GM19099 (cell line): ENCODE measurements at regions not wholly inside any gene's neighbourhood (a gene's known extent, or its start where the extent isn't known, plus 50 kb on each side); places are given as distances from the start of the nearest gene placed in this dataset.

ENCODE experiments used
- POLR2A ChIP-seq: IDR thresholded peaks from 3 replicates; pipeline ENCODE4 v1.6.1; 2011; ENCODE audit warnings: low read depth; ENCODE audit not compliant: insufficient read length; ENCODE audit errors: extremely low read depth

DNA sequence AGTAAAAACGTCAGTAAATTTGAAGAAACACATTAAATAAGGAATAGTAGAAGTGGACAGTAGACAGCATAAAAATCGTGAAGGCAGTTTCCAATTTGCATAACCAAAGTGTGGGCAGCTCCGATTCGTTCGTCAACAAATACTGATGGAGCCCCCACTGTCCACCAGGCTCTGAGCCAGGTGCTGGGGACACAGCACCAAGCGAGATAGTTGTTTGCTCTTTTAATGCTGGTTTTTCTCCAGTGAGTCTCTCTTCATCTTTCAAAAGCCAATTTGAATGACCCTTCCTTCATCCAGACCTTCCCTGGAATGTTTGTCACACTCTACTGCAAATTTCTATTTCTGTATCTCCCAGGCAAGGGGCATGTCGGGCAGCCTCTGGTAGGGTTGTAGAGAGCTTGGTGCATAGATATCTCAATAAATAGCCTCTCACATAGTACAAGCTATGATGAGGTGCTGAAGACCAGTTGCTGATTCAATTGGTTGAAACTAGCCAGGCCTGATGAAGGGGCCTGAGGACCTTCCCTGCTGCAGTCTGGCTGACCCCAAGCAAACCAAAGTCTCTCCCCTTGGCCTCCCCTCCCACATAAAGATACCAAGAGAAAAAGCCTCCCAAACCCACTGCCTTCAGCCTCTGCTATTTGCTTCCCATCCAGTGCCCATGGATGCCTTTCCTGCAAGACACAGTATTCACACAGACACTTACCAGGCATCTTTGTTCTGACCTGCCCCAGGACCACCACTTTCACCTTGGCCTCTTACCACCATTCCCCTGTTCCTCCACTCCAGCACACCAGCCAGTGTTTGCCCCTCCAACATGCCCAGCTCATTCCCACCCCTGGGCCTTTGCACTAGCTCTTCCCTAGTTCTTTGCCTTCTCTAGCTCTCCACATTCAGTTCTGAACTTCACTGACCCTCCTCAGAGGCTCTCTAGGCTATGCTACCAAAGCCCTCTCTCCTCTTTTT is 125.2 kb downstream of the CEBPB start:
- no peak for TF ChIP-seq POLR2A

DNA sequence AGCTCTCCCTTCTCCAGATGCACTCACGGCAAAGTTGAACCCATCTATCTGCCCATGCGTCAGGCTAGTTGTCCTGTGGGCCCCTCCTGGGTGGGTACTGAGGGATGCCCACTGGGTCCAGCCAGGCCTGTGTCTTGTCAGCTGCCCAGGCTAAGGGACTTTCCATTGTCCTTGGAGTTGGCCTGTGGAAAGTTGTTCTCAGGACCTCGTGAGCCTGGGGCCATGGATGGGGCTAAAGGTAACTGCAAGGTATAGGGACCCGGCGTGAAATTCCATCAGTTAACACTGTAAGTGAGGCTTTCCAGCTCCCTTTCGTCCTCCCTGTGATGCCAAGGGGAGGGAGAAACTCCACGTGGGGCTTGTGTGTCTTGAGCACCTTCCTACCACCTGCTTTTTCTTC is 126.5 kb downstream of the CEBPB start:
- TF ChIP-seq POLR2A = no peak

DNA sequence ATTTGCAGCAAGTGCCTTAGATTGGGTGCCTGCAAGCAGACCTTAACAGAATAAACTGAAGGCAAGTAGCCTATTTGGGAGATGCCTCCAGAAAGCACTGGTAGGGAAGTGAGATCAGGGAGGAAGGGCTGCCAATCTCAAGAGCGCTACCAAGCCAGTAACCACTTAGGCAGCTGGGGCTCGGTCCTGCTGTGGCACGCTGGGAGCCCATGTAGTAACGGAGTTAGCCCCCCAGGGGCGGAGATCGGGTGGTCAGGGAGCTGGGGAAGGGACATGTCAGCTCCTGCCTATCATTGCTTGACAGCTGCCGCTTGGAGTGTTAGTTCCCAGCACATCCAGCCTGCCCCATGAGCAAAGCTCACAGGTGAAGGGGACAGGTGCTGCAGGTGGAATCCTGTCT is 127.0 kb downstream of the CEBPB start:
- TF ChIP-seq POLR2A = no peak

DNA sequence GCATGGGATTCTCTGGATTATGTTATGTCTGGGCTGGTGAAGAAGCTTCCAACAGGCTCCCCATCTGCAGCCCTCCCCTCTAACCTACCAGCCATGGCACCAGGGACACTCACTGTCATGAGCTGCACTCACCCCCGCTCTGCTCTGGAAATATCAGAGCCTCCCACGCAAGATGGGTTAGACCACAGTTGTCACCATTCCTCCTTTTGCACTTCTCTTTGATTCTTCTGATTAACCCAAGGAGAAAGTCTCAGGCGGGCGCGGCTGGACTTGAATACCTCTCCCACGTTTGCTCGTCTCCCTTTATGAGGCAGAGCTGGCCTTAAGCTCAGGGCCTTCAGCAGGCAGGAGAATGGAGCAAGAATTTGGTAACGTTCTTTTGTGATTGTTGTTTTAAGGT is 128.1 kb downstream of the CEBPB start:
- TF ChIP-seq POLR2A = no peak

DNA sequence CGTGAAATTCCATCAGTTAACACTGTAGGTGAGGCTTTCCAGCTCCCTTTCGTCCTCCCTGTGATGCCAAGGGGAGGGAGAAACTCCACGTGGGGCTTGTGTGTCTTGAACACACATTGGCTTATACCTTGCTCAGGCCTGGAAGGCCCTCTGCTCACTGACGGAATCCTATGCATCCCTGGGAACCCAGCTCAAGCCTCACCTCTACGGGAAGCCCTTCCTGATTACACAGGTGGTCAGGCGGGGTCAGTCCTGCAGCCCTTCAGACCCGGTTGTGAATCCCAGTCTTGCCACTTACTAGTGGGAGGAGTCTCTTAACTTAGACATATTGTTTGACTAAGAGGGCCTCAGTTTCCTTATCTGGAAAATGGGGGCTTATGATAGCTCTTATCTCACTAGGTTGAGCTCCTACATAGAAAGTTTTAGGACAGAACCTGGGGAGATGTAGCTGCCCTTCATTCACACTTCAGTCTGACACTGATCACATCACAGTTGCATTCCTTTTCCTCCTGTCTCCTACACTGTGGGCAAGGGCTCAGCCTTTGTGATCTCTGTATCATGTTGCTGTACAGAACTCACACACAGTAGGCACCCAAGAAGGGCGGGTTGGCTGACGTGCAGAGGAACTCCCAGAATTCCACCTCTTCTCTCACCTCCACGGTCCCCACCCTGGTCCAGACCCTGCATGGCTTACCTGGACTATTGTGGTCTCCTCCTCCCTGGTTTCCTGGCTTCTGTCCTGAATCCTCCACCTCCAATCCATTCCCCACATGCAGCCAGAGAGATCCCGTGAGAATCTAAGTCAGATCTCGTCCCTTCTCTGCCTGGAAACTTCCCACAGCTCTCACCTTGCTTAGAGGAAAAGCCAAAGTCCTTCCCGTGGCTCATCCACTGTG is 129.6 kb downstream of the CEBPB start:
- no peak for TF ChIP-seq POLR2A

DNA sequence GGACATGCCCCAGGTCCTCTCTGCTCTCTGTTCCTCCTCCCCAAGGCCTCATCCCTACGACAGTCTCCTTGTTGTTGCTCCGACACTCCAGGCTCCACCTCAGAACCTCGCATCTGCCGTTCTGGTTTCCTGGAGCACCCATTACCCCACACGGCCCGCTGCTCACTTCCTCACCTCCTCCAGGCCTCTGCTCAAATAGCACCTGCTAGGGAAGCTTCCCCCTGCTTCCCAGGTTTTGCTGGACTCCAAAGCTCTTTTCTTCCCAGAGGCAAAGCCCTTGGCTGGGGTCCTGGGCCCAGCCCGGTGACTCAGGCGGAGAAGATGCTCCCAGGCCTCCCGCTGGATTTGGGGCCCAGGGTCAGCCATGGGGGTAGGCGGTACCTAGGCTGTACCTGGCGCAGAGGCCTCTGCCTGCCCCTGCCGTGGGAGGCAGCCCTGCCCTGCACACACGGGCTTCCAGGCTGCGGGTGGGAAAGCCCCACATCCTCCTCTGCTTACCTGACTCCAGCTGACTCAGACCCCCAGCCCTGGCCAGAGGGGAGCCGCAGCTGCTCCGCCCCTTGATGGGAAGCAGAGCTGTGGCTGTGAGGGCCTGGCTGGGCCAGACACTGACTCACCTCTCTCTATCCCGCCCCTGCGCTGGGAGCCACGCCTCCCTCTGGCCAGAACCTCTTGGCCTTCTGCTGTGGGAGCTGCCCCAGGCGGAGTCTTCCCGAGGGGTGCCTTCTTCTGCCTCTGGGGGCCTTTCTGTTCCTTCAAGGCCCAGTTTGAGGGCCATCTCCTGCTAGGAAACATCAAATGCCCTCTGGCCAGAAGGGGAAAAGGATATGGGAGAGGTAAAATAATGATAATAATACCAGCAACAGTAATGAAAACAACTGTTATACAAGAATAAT is 130.5 kb downstream of the CEBPB start:
- TF ChIP-seq POLR2A = no peak

DNA sequence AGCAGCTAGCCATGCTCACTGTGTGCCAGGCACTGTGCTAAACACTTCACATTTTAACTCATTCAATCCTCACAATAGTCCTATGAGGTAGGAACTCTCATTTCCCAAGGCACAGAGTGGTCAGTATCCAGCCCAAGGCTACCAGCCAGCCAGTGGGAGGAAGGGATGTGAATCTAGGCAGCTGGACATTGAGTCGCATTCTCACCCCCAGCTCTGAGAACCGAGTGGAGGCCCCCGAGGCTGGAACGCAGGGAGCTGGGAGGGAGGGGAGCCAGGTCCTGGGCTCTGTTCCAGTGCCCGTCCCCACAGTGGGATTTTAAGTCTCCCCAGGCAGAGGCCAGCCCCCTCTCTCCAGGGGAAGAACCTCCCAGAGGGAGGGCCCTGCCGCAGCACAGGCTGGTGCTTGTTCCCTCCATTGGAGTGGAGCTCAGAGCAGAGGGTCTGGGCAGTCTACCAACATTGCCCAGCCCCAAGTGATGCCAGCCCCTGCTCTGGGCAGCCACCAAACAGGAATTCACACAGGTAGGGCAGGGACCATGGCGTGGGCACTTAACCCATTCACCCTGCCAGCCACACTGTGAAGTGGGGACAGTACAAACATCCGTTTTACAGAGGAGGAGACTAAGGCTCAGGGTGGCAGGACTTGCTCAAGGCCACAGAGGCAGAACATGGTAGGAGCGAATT is 131.3 kb downstream of the CEBPB start:
- TF ChIP-seq POLR2A = no peak

DNA sequence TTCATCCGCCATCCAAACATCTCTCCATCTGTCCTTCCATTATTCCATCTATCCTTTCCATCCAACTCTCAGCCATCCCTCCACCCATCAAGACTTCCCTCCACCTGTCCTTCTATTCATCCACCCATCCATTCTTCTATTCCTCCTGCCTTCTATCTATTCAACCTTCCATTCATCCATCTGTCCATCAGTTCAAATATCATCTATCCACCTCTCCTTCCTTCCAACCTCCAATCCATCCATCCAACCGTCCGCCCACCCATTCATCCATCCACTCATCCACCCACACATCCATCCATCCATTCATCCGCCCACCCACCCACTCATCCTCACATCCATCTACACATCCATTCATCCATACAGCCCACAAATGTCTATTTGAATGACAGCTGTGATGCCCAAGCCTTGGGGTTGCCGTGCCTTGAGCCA is 132.1 kb downstream of the CEBPB start:
- no peak for TF ChIP-seq POLR2A

DNA sequence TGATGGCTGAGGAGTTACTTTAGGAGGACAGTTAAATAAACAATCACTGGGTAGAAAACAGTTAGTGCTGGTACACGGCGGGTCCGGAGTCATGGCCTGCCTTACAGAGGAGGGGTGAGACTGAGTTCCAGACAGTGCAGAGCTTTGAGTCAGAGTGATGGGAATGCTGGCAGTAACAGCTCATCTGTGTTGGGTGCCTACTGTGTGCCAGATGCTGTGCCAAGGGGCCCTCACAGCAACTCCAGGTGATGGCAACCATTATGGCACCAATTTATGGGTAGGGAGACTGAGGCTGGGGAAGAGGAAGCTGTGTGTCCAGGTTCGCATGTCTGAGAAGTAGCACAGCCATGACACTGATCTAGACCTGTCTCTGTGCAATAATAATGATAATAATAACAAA is 132.6 kb downstream of the CEBPB start:
- no peak for TF ChIP-seq POLR2A

DNA sequence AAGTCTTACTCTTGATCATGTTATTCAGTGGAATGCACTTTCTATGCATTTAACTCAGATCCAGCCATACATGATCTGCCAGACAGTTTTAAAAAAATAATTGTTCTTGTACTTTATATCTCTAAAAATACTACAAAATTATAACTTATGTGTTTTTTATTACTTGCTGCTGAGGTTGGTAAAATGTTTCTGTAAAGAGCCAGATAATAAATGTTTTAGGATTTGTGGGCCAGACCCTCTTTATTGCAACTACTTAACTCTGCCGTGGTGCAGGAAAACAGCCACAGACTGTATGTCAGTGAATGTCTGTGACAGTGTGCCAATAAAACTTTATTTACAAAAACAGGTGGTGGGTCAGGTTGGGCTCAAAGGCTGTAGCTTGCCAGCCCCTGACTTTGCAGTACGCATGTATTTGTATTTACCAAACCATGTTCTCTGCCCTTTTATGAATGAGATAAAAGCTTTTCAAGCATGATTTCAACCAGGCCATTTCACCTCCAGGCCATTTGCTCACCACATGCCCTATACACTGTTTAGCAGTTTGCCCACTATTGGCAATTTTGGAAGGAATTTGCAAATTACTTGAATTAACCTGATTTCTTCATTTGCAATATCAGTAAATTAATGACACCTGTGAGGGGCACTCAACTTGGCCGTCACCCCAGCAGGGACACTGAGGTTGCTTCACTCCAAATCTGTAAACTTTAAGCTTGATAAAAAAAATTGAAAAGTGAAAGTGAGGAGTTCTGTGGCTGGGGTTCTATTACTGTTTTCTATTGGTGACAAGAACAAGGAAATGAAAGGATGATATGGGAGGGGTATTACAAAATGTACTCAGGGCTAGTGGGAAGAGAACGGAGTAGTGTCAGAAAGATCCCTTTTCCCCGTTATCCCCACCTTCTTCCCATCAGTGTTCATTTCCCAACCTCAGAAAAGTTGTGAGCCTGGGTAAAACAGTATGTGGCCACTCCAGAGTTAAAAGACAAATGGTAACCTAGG is 133.4 kb downstream of the CEBPB start:
- TF ChIP-seq POLR2A = no peak

DNA sequence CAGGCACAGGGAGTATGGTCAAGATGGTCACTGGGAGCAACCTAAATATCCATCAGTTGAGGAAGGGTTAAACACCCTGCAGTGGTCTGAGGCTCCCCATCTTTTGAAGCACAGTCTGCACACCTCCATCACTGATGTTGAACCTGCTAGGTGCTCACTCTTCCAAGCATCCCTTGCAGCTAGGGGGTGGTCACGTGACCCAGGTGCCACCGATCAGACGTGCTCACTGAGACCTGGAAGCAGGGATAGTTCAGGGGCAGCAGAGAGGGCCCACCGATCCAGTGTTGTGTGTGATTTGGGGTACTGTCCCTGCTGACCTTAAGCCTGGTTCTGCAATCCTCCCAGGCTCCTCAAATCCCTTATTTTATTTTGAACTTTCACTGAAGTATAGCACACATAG is 134.6 kb downstream of the CEBPB start:
- no peak for TF ChIP-seq POLR2A

DNA sequence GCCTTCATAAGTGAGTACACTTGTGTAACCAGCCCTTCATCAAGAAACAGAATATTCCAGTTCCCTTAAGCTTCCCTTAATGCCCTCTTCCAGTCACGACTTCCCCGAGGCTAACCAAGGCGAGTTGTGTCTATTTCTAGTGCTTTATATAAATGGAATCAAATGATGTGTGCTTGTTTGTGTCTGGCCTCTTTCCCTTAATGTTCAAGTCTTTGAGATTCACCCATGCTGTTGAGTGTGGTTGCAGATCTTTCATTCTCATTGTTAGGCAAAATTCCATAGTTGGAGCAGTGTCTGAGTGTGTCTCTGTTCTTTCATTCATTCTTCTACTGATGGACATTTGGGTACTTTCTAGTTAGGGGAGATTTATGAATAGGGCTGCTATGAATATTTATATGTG is 135.0 kb downstream of the CEBPB start:
- no peak for TF ChIP-seq POLR2A

DNA sequence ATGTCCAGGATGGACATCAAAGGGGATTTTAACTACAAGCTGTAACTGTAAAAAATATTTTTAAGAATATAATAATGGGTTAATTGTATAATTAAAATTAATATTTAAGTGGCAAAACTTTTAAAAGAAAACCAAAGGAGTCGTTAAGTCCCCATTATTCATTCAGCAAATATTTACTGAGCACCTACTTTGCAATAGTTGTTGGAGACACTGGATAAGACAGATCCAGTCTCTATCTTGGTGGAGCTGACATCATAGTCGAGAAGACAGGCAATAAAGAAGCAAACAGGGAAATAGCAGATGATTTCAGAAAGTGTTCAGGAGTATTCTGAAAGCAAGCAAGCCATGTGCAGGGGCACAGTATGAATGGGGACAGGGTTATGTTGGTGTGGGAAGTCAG is 137.0 kb downstream of the CEBPB start:
- no peak for TF ChIP-seq POLR2A
